Adrenal gland (tissue), 9 donors: ENCODE measurements at regions not wholly inside any gene's neighbourhood (a gene's known extent, or its start where the extent isn't known, plus 50 kb on each side); places are given as distances from the start of the nearest gene placed in this dataset.
"Not testable (repeated sequence)": the region's sequence is repeated elsewhere in the genome, so short reads cannot be mapped to it uniquely, and the experiment has no call there.

ENCODE experiments used
- DNase-seq, 7 donors: peaks; one replicate each; pipeline ENCODE4 v3.0.0-alpha.2; 2019 to 2020
- H3K27ac ChIP-seq, 5 donors: fragments of 200-600 bp; sonication (generic) in 4 of 5; 1 replicate in 3 of 5; 2 replicates in 2 of 5; pipeline versions ENCODE4 v1.5.1 to v1.8.0; 2016 to 2020; ENCODE audit warnings: mild to moderate bottlenecking in 1 of 5
- H3K27me3 ChIP-seq: fragments of 200-600 bp; 2 replicates; pipeline ENCODE4 v1.8.0; 2021
- H3K36me3 ChIP-seq, 2 donors: fragments of 200-600 bp; replicated peaks in 1 of 2; 1 replicate in 1 of 2; 2 replicates in 1 of 2; pipeline versions ENCODE4 v1.5.1 to v1.8.0; 2018 to 2022
- H3K4me1 ChIP-seq, 2 donors: fragments of 200-600 bp; replicated peaks in 1 of 2; 1 replicate in 1 of 2; 2 replicates in 1 of 2; pipeline versions ENCODE4 v1.5.1 to v1.8.0; 2018 to 2021
- H3K4me3 ChIP-seq, 4 donors: fragments of 200-600 bp; sonication (generic) in 3 of 4; one replicate each; pipeline ENCODE4 v1.5.1; 2016 to 2018
- H3K9me3 ChIP-seq, 3 donors: fragments of 200-600 bp; sonication (generic) in 1 of 3; replicated peaks in 1 of 3; 1 replicate in 2 of 3; 2 replicates in 1 of 3; pipeline versions ENCODE4 v1.5.1 to v1.8.0; 2016 to 2021
- POLR2A ChIP-seq, 2 donors: fragments of 450-650 bp; IDR thresholded peaks; one replicate each; pipeline ENCODE4 v1.6.1; 2017; ENCODE audit warnings: antibody characterized with exemption in 2 of 2, mild to moderate bottlenecking in 2 of 2, moderate library complexity in 1 of 2
- WGBS, 4 donors: extraction: QIAGEN DNeasy Blood & Tissue Kit in 2 of 4; methylation state at CpG; one replicate each; pipeline versions ENCODE4 v1.1.5 to v1.1.7; 2013 to 2017; 5-methylcytosine and 5-hydroxymethylcytosine counted together
- intact Hi-C, 2 donors: fragments of 100-400 bp; cut with DNase I; formaldehyde crosslinking; loops; one replicate each; pipeline versions ENCODE4 v1.14.1 to v1.15.0; 2022 to 2023
- TF ChIP-seq, protein P1 (sequence below), 6 experiments: fragments of 450-650 bp in 4 of 6; fragments of 200-600 bp in 2 of 6; sonication (generic) in 1 of 6; IDR thresholded peaks; 1 replicate in 5 of 6; 2 replicates in 1 of 6; pipeline versions ENCODE4 v1.5.1 to v1.8.0; 2016 to 2021; ENCODE audit warnings: antibody characterized with exemption in 6 of 6, mild to moderate bottlenecking in 2 of 6, moderate library complexity in 1 of 6
- donor health status: healthy with polysubstance abuse.
- donor health status: Bipolar disorder and iron deficiency.
- donor health status: DM: yes; HTN: yes; CAD: no.
- donor health status: DM: no; HTN: no; CAD: no.
- donor health status: DM: no; HTN: no; CAD: no.

DNA sequence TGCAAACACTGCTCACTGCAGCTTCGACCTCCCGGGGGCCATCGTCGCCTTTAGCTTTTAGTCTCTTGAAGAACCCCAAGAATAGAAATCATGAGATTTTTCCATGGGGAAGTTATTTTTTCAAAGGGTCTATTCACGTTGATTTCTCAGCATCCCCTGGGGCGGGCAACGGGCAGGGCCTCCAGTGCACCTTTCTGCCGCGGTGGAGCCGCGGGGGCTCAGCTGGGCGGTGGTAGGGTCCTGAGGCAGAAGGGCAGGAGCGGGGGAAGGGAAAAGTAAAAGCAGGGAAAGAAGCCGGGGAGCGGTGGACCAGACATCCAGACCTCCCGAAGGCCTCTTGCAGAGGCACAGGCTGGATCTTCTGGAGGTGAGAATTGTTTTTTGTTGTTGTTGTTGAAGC, 253.8 kb downstream of the FAM72C start:
- DNase-seq, result no peak
- H3K36me3 ChIP-seq, result no peaks in the 10 kb centered on the region
- no peaks in the 10 kb centered on the region for H3K4me1 ChIP-seq
- no peak overlapping the region for H3K4me3 ChIP-seq
- no peaks in the 10 kb centered on the region for H3K9me3 ChIP-seq
- WGBS, 4 donors, result 41 to 76% (median 60%) methylated on average over 16 of the region's 16 CpGs
- H3K27me3 ChIP-seq, result no peaks in the 10 kb centered on the region
- TF ChIP-seq POLR2A (IDR thresholded peaks at IDR 0.05), result no peak
- TF ChIP-seq, protein P1, sequence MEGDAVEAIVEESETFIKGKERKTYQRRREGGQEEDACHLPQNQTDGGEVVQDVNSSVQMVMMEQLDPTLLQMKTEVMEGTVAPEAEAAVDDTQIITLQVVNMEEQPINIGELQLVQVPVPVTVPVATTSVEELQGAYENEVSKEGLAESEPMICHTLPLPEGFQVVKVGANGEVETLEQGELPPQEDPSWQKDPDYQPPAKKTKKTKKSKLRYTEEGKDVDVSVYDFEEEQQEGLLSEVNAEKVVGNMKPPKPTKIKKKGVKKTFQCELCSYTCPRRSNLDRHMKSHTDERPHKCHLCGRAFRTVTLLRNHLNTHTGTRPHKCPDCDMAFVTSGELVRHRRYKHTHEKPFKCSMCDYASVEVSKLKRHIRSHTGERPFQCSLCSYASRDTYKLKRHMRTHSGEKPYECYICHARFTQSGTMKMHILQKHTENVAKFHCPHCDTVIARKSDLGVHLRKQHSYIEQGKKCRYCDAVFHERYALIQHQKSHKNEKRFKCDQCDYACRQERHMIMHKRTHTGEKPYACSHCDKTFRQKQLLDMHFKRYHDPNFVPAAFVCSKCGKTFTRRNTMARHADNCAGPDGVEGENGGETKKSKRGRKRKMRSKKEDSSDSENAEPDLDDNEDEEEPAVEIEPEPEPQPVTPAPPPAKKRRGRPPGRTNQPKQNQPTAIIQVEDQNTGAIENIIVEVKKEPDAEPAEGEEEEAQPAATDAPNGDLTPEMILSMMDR (IDR thresholded peaks at IDR 0.05), result no peak
- H3K27ac ChIP-seq, result no peak overlapping the region
- intact Hi-C loops, result no loop called here

DNA sequence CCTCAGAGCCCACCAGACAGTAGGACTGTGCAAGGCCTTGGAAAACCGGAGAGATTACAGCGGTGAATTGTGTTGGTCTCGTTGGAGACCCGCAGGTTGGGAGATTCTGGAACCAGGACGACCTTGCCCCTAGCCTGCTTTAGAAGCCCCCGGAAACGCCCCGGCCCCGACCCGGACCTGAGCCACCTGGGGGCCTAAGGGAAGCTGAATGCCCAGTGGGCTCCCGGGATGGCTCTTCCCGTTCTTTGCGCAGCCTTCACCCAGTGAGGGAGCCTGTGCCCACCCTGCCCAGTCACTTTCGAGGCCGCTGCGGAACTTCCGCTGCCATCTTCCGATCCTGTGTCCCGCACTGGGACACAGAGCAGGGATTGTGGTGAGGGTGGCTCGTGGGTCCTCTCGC, 254.4 kb downstream of the FAM72C start:
- no peak for DNase-seq
- Histone ChIP-seq H3K36me3 (no peaks in the 10 kb centered on the region), H3K27me3 (no peaks in the 10 kb centered on the region), H3K27ac (no peak overlapping the region), H3K4me3 (no peak overlapping the region), H3K4me1 (no peaks in the 10 kb centered on the region), H3K9me3 (no peaks in the 10 kb centered on the region)
- intact Hi-C loops, result no loop called here
- WGBS, 4 donors, result 50 to 83% (median 51%) methylated on average over 12 to 21 of the region's 21 CpGs
- no peak for TF ChIP-seq POLR2A (IDR thresholded peaks at IDR 0.05)
- TF ChIP-seq, protein P1 (IDR thresholded peaks at IDR 0.05), result no peak

DNA sequence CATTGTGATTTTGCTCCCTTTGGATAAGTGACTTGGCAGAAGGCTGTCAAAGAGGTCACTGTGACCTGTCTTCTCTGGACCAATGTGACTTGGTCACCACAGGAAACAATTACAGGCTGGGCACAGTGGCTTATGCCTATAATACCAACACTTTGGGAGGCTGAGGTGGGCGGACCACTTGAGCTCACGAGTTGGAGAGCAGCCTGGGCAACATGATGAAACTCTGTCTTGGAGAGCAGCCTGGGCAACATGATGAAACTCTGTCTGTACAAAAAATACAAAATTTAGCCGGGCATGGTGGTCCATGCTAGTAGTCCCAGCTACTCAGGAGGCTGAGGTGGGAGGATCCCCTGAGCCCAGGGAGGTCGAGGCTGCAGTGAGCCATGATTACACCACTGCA, 256.9 kb downstream of the FAM72C start:
- H3K4me3 ChIP-seq, intact Hi-C loops, H3K36me3 ChIP-seq, H3K27ac ChIP-seq, DNase-seq, H3K4me1 ChIP-seq, H3K27me3 ChIP-seq, H3K9me3 ChIP-seq: not testable (repeated sequence)
- 60 to 75% (median 65%) methylated on average over 4 of the region's 4 CpGs for WGBS, 4 donors

DNA sequence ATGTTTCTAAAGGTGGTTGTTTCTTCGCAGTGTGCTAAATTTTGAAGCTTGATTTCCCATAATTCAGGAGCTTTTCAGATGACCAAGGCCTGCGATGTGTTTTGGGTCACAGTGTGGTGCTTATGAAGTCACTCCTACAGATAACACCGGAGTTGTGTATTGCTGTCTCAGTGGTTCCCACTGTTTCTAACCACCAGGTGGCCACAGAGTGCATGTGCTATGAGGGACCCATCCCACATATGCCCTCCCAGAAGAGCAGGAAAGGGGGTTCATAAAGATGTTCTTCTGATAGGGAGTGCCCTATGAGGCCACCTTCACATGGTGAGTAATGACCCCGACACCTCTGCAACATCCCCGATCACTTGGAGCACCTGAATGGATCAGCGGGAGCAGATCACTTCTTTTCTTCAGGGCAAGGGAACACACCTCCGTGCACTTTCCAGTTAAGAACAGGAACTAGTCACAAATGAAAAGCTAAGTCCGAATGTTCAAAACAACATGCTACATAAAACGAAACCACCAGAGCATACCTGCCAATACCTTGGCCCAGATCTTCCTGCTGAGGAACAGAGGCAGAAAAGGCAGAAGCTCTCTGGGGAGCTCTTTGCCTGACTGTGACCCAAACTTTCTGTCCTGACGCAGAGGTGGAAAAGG, 262.1 kb downstream of the FAM72C start:
- intact Hi-C loops, H3K27ac ChIP-seq, H3K27me3 ChIP-seq, H3K9me3 ChIP-seq, H3K4me3 ChIP-seq, H3K4me1 ChIP-seq, H3K36me3 ChIP-seq: not testable (repeated sequence)
- TF ChIP-seq, protein P1 (IDR thresholded peaks at IDR 0.05), result peak in 5 of 6 experiments; percentile 21 to 63 (median 29)
- DNase-seq, result peak in 5 of 7 donors; percentile 7 to 65 (median 20)
- 32 to 47% (median 34%) methylated on average over 10 of the region's 10 CpGs for WGBS, 4 donors

DNA sequence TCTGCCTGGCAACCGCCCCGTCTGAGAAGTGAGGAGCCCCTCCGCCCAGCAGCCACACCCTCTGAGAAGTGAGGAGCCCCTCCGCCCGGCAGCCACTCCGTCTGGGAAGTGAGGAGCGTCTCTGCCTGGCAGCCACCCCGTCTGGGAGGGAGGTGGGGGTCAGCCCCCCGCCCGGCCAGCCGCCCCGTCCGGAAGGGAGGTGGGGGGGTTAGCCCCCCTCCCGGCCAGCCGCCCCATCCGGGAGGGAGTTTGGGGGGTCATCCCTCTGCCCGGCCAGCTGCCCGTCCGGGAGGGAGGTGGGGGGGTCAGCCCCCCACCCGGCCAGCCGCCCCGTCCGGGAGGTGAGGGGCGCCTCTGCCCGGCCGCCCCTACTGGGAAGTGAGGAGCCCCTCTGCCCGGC, 269.0 kb downstream of the FAM72C start:
- DNase-seq, H3K9me3 ChIP-seq, H3K4me1 ChIP-seq, H3K36me3 ChIP-seq, H3K27me3 ChIP-seq, H3K27ac ChIP-seq, H3K4me3 ChIP-seq, intact Hi-C loops: not testable (repeated sequence)
- 91 to 98% methylated on average over 12 to 19 of the region's 27 CpGs; no CpG with 5 or more reads in 2 of the 4 donors for WGBS, 4 donors
